ENCODE measurements at regions not wholly inside any gene's neighbourhood (a gene's known extent, or its start where the extent isn't known, plus 50 kb on each side); places are given as distances from the start of the nearest gene placed in this dataset.

- TF ChIP-seq SUZ12 (IDR thresholded peaks at IDR 0.05; ENCODE audit: extremely low read depth, insufficient read depth, insufficient read length): no peak
- no peak for TF ChIP-seq YY1 (IDR thresholded peaks at IDR 0.05; ENCODE audit: insufficient read depth, insufficient read length)
- no peak for TF ChIP-seq ZNF274 (IDR thresholded peaks at IDR 0.05; ENCODE audit: low read depth, low read length)
Measured at GRCh38 chr18:6543330-6543908, 128.7 kb upstream of the L3MBTL4 start.

Measured in NT2/D1 (cell line).